ENCODE measurements at regions not wholly inside any gene's neighbourhood (a gene's known extent, or its start where the extent isn't known, plus 50 kb on each side); places are given as distances from the start of the nearest gene placed in this dataset.

- no peak overlapping the region for H3K4me3 Mint-ChIP-seq (ENCODE audit: unreplicated experiment)
- no TSS peak for BruUV-seq (replicated peaks)
- no peaks in the 10 kb centered on the region for H3K36me3 Mint-ChIP-seq (ENCODE audit: insufficient read depth, unreplicated experiment)
- no peak for TF ChIP-seq CTCF (IDR thresholded peaks at IDR 0.05; ENCODE audit: unreplicated experiment)
- intact Hi-C loops (cut with micrococcal nuclease), result no loop called here
- H3K27me3 Mint-ChIP-seq (ENCODE audit: insufficient read depth, unreplicated experiment), result peaks cover 61% of the 10 kb centered on the region
- no peaks in the 10 kb centered on the region for H3K9me3 Mint-ChIP-seq (ENCODE audit: unreplicated experiment)
- POLR2A ChIA-PET, result no interaction called here
- H3K27ac Mint-ChIP-seq (ENCODE audit: low read depth, unreplicated experiment), result no peak overlapping the region
- CTCF ChIA-PET, result interaction anchor here (1.9 kb wide), 1 partner anchor 501 kb away, joined by 4 read pairs; no protein-coding TSS in a partner anchor
- no peaks in the 10 kb centered on the region for H3K4me1 Mint-ChIP-seq (ENCODE audit: insufficient read depth, unreplicated experiment)
- no peak for DNase-seq (ENCODE audit: unreplicated experiment)
These were observed 111.0 kb upstream of the SYNPR start for GRCh38 chr3:63167113-63167512.

DNA sequence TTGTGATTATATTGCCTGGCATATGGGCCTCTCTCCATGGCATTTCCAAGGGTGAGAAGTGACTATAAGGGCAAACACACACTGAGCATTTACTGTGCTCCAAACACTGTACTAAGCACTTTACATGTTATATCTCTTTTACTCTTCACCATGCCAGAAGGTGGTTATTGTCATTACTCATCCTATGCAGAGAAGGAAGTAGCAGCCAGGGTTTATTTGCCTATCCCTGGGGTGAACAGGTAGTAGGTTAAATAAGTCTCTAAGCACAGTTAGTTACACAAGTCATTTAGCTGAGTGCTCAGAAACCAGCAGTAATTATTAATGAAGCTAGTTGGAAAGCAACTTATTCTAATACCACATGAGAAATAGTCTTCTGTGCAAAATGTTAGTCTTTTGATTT lies 109.9 kb upstream of the SYNPR start:
- CTCF ChIA-PET, result interaction anchor here (0.6 kb wide), 1 partner anchor 526 kb away, joined by 3 read pairs; no protein-coding TSS in a partner anchor
- H3K4me3 Mint-ChIP-seq (ENCODE audit: unreplicated experiment), result no peak overlapping the region
- intact Hi-C loops (cut with micrococcal nuclease), result no loop called here
- no peaks in the 10 kb centered on the region for H3K9me3 Mint-ChIP-seq (ENCODE audit: unreplicated experiment)
- no TSS peak for BruUV-seq (replicated peaks)
- H3K4me1 Mint-ChIP-seq (ENCODE audit: insufficient read depth, unreplicated experiment), result no peaks in the 10 kb centered on the region
- no peak for TF ChIP-seq CTCF (IDR thresholded peaks at IDR 0.05; ENCODE audit: unreplicated experiment)
- POLR2A ChIA-PET, result no interaction called here
- H3K27me3 Mint-ChIP-seq (ENCODE audit: insufficient read depth, unreplicated experiment), result peaks cover 63% of the 10 kb centered on the region
- H3K27ac Mint-ChIP-seq (ENCODE audit: low read depth, unreplicated experiment), result no peak overlapping the region
- no peak for DNase-seq (ENCODE audit: unreplicated experiment)
- H3K36me3 Mint-ChIP-seq (ENCODE audit: insufficient read depth, unreplicated experiment), result no peaks in the 10 kb centered on the region

GRCh38 chr3:63179862-63180522 lies 98.1 kb upstream of the SYNPR start:
- no TSS peak for BruUV-seq (replicated peaks)
- CTCF ChIA-PET, result interaction anchor here (0.7 to 0.8 kb wide), 2 partner anchors 49 to 52 kb away, joined by 3 to 4 read pairs; no protein-coding TSS in a partner anchor
- Mint-ChIP-seq H3K27me3 (ENCODE audit: insufficient read depth, unreplicated experiment) (peaks cover 61% of the 10 kb centered on the region), H3K4me3 (ENCODE audit: unreplicated experiment) (no peak overlapping the region), H3K4me1 (ENCODE audit: insufficient read depth, unreplicated experiment) (no peaks in the 10 kb centered on the region), H3K36me3 (ENCODE audit: insufficient read depth, unreplicated experiment) (no peaks in the 10 kb centered on the region), H3K9me3 (ENCODE audit: unreplicated experiment) (no peaks in the 10 kb centered on the region), H3K27ac (ENCODE audit: low read depth, unreplicated experiment) (no peak overlapping the region)
- intact Hi-C loops (cut with micrococcal nuclease), result no loop called here
- TF ChIP-seq CTCF (IDR thresholded peaks at IDR 0.05; ENCODE audit: unreplicated experiment), result no peak
- DNase-seq (ENCODE audit: unreplicated experiment), result no peak
- POLR2A ChIA-PET, result no interaction called here

- intact Hi-C loops (cut with micrococcal nuclease), result no loop called here
- CTCF ChIA-PET, result interaction anchor here (0.6 to 9.6 kb wide), 8 partner anchors 9 to 639 kb away, joined by 3 to 227 read pairs (median 4); no protein-coding TSS in a partner anchor
- H3K27ac Mint-ChIP-seq (ENCODE audit: low read depth, unreplicated experiment), result no peak overlapping the region
- no TSS peak for BruUV-seq (replicated peaks)
- H3K36me3 Mint-ChIP-seq (ENCODE audit: insufficient read depth, unreplicated experiment), result no peaks in the 10 kb centered on the region
- DNase-seq (ENCODE audit: unreplicated experiment), result no peak
- POLR2A ChIA-PET, result interaction anchor here (0.6 to 1.0 kb wide), 2 partner anchors 359 to 526 kb away, joined by 3 to 5 read pairs; no protein-coding TSS in a partner anchor
- H3K27me3 Mint-ChIP-seq (ENCODE audit: insufficient read depth, unreplicated experiment), result peaks cover 77% of the 10 kb centered on the region
- TF ChIP-seq CTCF (IDR thresholded peaks at IDR 0.05; ENCODE audit: unreplicated experiment), result no peak
- H3K4me1 Mint-ChIP-seq (ENCODE audit: insufficient read depth, unreplicated experiment), result no peaks in the 10 kb centered on the region
- H3K4me3 Mint-ChIP-seq (ENCODE audit: unreplicated experiment), result no peak overlapping the region
- no peaks in the 10 kb centered on the region for H3K9me3 Mint-ChIP-seq (ENCODE audit: unreplicated experiment)
These were observed 85.9 kb upstream of the SYNPR start for GRCh38 chr3:63192248-63192647.
